ENCODE measurements at regions not wholly inside any gene's neighbourhood (a gene's known extent, or its start where the extent isn't known, plus 50 kb on each side); places are given as distances from the start of the nearest gene placed in this dataset.

GRCh38 chr11:70570693-70571395 is 172.5 kb downstream of the CTTN start:
- POLR2A ChIA-PET (ENCODE audit: low non-redundant PET), result no interaction called here
- Histone ChIP-seq H3K36me3 (ENCODE audit: insufficient read depth, low read length, poor library complexity, severe bottlenecking) (no peaks in the 10 kb centered on the region), H3K4me1 (ENCODE audit: insufficient read depth, low read length, poor library complexity, severe bottlenecking) (peaks cover 4% of the 10 kb centered on the region), H3K4me3 (ENCODE audit: low read depth, low read length, poor library complexity, severe bottlenecking) (no peak overlapping the region), H3K27me3 (replicated peaks; ENCODE audit: insufficient read depth, low read depth, low read length, poor library complexity) (no peaks in the 10 kb centered on the region), H3K9me3 (ENCODE audit: low read depth, low read length, poor library complexity, severe bottlenecking) (no peaks in the 10 kb centered on the region), H3K27ac (ENCODE audit: low read depth, low read length, poor library complexity, severe bottlenecking) (no peak overlapping the region)
- BruUV-seq (replicated peaks), result no TSS peak
- intact Hi-C loops (cut with micrococcal nuclease; ENCODE audit: unreplicated experiment), result no loop called here
- no peak for DNase-seq (ENCODE audit: low spot score)
- TF ChIP-seq EZH2 (IDR thresholded peaks at IDR 0.05; ENCODE audit: borderline replicate concordance, low read depth, low read length, poor library complexity, severe bottlenecking) (no peak), CTCF (conservative IDR thresholded peaks at IDR 0.05; ENCODE audit: low read depth, low read length) (no peak)
- CTCF ChIA-PET, result no interaction called here

GRCh38 chr11:70572974-70573260 is 174.6 kb downstream of the CTTN start:
- H3K4me1 ChIP-seq (ENCODE audit: insufficient read depth, low read length, poor library complexity, severe bottlenecking), result peaks cover 4% of the 10 kb centered on the region
- CTCF ChIA-PET, result no interaction called here
- no peak overlapping the region for H3K27ac ChIP-seq (ENCODE audit: low read depth, low read length, poor library complexity, severe bottlenecking)
- intact Hi-C loops (cut with micrococcal nuclease; ENCODE audit: unreplicated experiment), result no loop called here
- POLR2A ChIA-PET (ENCODE audit: low non-redundant PET), result no interaction called here
- no peak overlapping the region for H3K4me3 ChIP-seq (ENCODE audit: low read depth, low read length, poor library complexity, severe bottlenecking)
- H3K27me3 ChIP-seq (replicated peaks; ENCODE audit: insufficient read depth, low read depth, low read length, poor library complexity), result no peaks in the 10 kb centered on the region
- DNase-seq (ENCODE audit: low spot score), result no peak
- TF ChIP-seq CTCF (conservative IDR thresholded peaks at IDR 0.05; ENCODE audit: low read depth, low read length) (no peak), EZH2 (IDR thresholded peaks at IDR 0.05; ENCODE audit: borderline replicate concordance, low read depth, low read length, poor library complexity, severe bottlenecking) (no peak)
- no peaks in the 10 kb centered on the region for H3K9me3 ChIP-seq (ENCODE audit: low read depth, low read length, poor library complexity, severe bottlenecking)
- BruUV-seq (replicated peaks), result no TSS peak
- H3K36me3 ChIP-seq (ENCODE audit: insufficient read depth, low read length, poor library complexity, severe bottlenecking), result no peaks in the 10 kb centered on the region

- TF ChIP-seq CTCF (conservative IDR thresholded peaks at IDR 0.05; ENCODE audit: low read depth, low read length) (no peak), EZH2 (IDR thresholded peaks at IDR 0.05; ENCODE audit: borderline replicate concordance, low read depth, low read length, poor library complexity, severe bottlenecking) (no peak)
- Histone ChIP-seq H3K4me3 (ENCODE audit: low read depth, low read length, poor library complexity, severe bottlenecking) (no peak overlapping the region), H3K9me3 (ENCODE audit: low read depth, low read length, poor library complexity, severe bottlenecking) (no peaks in the 10 kb centered on the region), H3K27me3 (replicated peaks; ENCODE audit: insufficient read depth, low read depth, low read length, poor library complexity) (no peaks in the 10 kb centered on the region), H3K36me3 (ENCODE audit: insufficient read depth, low read length, poor library complexity, severe bottlenecking) (no peaks in the 10 kb centered on the region), H3K4me1 (ENCODE audit: insufficient read depth, low read length, poor library complexity, severe bottlenecking) (no peaks in the 10 kb centered on the region), H3K27ac (ENCODE audit: low read depth, low read length, poor library complexity, severe bottlenecking) (no peak overlapping the region)
- POLR2A ChIA-PET (ENCODE audit: low non-redundant PET), result no interaction called here
- BruUV-seq (replicated peaks), result no TSS peak
- intact Hi-C loops (cut with micrococcal nuclease; ENCODE audit: unreplicated experiment), result no loop called here
- CTCF ChIA-PET, result no interaction called here
- DNase-seq (ENCODE audit: low spot score), result no peak
Measured at GRCh38 chr11:70573701-70574151, 175.4 kb downstream of the CTTN start.

Data from A673 (cell line).